Stomach (tissue), 8 donors: ENCODE measurements at regions not wholly inside any gene's neighbourhood (a gene's known extent, or its start where the extent isn't known, plus 50 kb on each side); places are given as distances from the start of the nearest gene placed in this dataset.
"Not testable (repeated sequence)": the region's sequence is repeated elsewhere in the genome, so short reads cannot be mapped to it uniquely, and the experiment has no call there.

Source experiments
- DNase-seq, 2 donors: peaks; one replicate each; pipeline versions ENCODE4 v3.0.0 to v3.0.0-alpha.2; 2013 to 2019
- H3K27ac ChIP-seq, 5 donors: fragments of 200-600 bp in 4 of 5; sonication (generic) in 4 of 5; one replicate each; pipeline ENCODE4 v1.5.1; 2013 to 2019; ENCODE audit warnings: mild to moderate bottlenecking in 1 of 5, moderate library complexity in 1 of 5
- H3K27me3 ChIP-seq, 3 donors: fragments of 200-600 bp; sonication (generic); one replicate each; pipeline ENCODE4 v1.5.1; 2017 to 2019; ENCODE audit warnings: mixed run types in 1 of 3
- H3K36me3 ChIP-seq, 4 donors: fragments of 200-600 bp; sonication (generic); 1 replicate in 3 of 4; 2 replicates in 1 of 4; pipeline ENCODE4 v1.5.1; 2016 to 2019
- H3K4me1 ChIP-seq, 4 donors: fragments of 200-600 bp; sonication (generic); one replicate each; pipeline ENCODE4 v1.5.1; 2016 to 2019
- H3K4me3 ChIP-seq, 4 donors: fragments of 200-600 bp; sonication (generic) in 3 of 4; one replicate each; pipeline ENCODE4 v1.5.1; 2016 to 2019; ENCODE audit warnings: mild to moderate bottlenecking in 1 of 4
- H3K9me3 ChIP-seq, 4 donors: fragments of 200-600 bp; sonication (generic); one replicate each; pipeline ENCODE4 v1.5.1; 2016 to 2019
- EP300 ChIP-seq: sonication (generic); formaldehyde crosslinking; IDR thresholded peaks from one replicate; pipeline ENCODE4 v1.6.1; 2017; ENCODE audit warnings: antibody characterized with exemption
- POLR2A ChIP-seq, 4 donors: fragments of 450-650 bp; IDR thresholded peaks; one replicate each; pipeline ENCODE4 v1.6.1; 2016; ENCODE audit warnings: antibody characterized with exemption in 4 of 4, control low read depth in 2 of 4, mild to moderate bottlenecking in 1 of 4, moderate library complexity in 1 of 4
- POLR2AphosphoS5 ChIP-seq, 3 donors: sonication (generic); formaldehyde crosslinking; IDR thresholded peaks; one replicate each; pipeline ENCODE4 v1.6.1; 2016; ENCODE audit warnings: antibody characterized with exemption in 3 of 3
- WGBS, 5 donors: extraction: QIAGEN DNeasy Blood & Tissue Kit in 3 of 5; methylation state at CpG; one replicate each; pipeline versions ENCODE4 v1.1.5 to v1.1.7; 2013 to 2018; 5-methylcytosine and 5-hydroxymethylcytosine counted together
- intact Hi-C: fragments of 100-400 bp; cut with DNase I; formaldehyde crosslinking; loops from one replicate; pipeline ENCODE4 v1.15.1; 2023; ENCODE audit warnings: low total_unique reads
- TF ChIP-seq, protein P1 (sequence below), 7 experiments: fragments of 450-650 bp in 4 of 7; fragments of 200-600 bp in 3 of 7; sonication (generic) in 3 of 7; IDR thresholded peaks; one replicate each; pipeline ENCODE4 v1.5.1; 2016 to 2019; ENCODE audit warnings: antibody characterized with exemption in 7 of 7, control low read depth in 2 of 7, mild to moderate bottlenecking in 1 of 7
- donor health status: healthy with polysubstance abuse.
- donor health status: Bipolar disorder and iron deficiency.
- donor health status: healthy.

DNA sequence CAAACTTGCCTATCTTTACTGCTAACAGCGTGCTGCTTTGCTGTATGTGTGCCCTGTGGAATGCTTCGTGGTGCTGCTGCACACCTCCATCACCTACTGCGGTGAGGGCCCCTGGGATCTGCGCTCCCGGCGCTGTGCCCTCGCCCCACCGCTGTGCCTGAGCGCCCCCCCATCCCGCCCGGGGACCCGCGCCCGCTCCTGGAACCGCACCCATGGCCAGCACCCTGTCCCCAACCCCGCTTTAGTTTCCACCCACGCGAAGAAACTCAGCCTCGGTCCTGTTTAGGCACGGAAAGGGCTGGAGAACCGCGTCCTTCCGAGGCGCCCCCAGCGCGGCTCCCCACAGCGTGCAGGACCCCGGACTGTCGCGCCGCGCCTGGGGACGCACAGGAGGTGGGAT lies 373.4 kb downstream of the GOLGA6L6 start:
- intact Hi-C loops, H3K4me3 ChIP-seq, H3K36me3 ChIP-seq, H3K27me3 ChIP-seq, H3K9me3 ChIP-seq, H3K4me1 ChIP-seq, DNase-seq, H3K27ac ChIP-seq: not testable (repeated sequence)
- WGBS, 5 donors = 63 to 74% (median 71%) methylated on average over 12 to 27 of the region's 33 CpGs

- H3K27me3 ChIP-seq, H3K9me3 ChIP-seq, H3K4me3 ChIP-seq, H3K36me3 ChIP-seq, DNase-seq, H3K27ac ChIP-seq, intact Hi-C loops, H3K4me1 ChIP-seq: not testable (repeated sequence)
- WGBS, 5 donors = 81 to 89% (median 87%) methylated on average over 6 to 7 of the region's 9 CpGs; no CpG with 5 or more reads in 1 of the 5 donors
These were observed 388.1 kb downstream of the GOLGA6L6 start for GRCh38 chr15:20153528-20153927.

DNA sequence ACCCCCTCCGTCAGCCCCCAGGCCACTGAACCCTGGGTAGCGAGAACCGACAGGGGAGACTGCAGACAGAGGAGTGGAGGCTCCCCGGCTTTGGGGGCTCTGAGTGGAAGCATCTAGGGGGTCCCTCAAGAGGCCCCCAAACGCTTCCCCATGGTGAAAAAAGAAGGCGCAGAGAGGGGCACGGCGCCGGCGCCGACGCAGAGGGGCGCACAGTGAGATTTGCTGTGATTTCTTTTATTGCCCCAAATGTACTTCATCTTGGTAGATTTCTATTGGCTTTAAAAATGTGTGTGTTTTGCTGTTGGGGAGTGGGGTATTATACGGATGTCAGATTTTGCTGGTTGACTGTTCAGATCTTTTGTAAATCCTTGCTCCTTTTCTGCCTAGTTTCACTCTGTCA lies 392.9 kb downstream of the GOLGA6L6 start:
- intact Hi-C loops, H3K4me3 ChIP-seq, H3K36me3 ChIP-seq, DNase-seq, H3K27ac ChIP-seq, H3K9me3 ChIP-seq, H3K4me1 ChIP-seq, H3K27me3 ChIP-seq: not testable (repeated sequence)
- WGBS, 5 donors = 85 to 93% (median 91%) methylated on average over 9 of the region's 14 CpGs; no CpG with 5 or more reads in 1 of the 5 donors

DNA sequence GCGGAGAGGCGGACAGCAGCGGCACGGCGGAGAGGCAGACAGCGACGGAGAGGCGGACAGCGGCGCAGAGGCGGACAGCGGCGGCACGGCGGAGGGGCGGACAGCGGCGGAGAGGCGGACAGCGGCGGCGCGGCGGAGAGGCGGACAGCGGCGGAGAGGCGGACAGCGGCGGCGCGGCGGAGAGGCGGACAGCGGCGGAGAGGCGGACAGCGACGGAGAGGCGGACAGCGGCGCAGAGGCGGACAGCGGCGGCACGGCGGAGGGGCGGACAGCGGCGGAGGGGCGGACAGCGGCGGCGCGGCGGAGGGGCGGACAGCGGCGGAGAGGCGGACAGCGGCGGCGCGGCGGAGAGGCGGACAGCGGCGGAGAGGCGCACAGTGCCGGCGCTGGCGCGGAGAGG lies 393.6 kb downstream of the GOLGA6L6 start:
- H3K27ac ChIP-seq, DNase-seq, intact Hi-C loops, H3K36me3 ChIP-seq, H3K4me3 ChIP-seq, H3K4me1 ChIP-seq, H3K9me3 ChIP-seq, H3K27me3 ChIP-seq: not testable (repeated sequence)
- WGBS, 5 donors = 77 to 90% (median 89%) methylated on average over 17 to 71 of the region's 73 CpGs

- intact Hi-C loops, H3K27ac ChIP-seq, H3K36me3 ChIP-seq, H3K27me3 ChIP-seq, DNase-seq, H3K4me3 ChIP-seq, H3K9me3 ChIP-seq, H3K4me1 ChIP-seq: not testable (repeated sequence)
- 92 to 97% (median 96%) methylated on average over 6 to 10 of the region's 14 CpGs; no CpG with 5 or more reads in 1 of the 5 donors for WGBS, 5 donors
These were observed 397.1 kb downstream of the GOLGA6L6 start for GRCh38 chr15:20144333-20145036.

GRCh38 chr15:20142906-20143305 lies 398.7 kb downstream of the GOLGA6L6 start:
- H3K36me3 ChIP-seq, DNase-seq, H3K4me1 ChIP-seq, H3K27me3 ChIP-seq, intact Hi-C loops, H3K4me3 ChIP-seq, H3K27ac ChIP-seq, H3K9me3 ChIP-seq: not testable (repeated sequence)
- 67 to 80% (median 80%) methylated on average over 1 to 2 of the region's 3 CpGs; no CpG with 5 or more reads in 2 of the 5 donors for WGBS, 5 donors

DNA sequence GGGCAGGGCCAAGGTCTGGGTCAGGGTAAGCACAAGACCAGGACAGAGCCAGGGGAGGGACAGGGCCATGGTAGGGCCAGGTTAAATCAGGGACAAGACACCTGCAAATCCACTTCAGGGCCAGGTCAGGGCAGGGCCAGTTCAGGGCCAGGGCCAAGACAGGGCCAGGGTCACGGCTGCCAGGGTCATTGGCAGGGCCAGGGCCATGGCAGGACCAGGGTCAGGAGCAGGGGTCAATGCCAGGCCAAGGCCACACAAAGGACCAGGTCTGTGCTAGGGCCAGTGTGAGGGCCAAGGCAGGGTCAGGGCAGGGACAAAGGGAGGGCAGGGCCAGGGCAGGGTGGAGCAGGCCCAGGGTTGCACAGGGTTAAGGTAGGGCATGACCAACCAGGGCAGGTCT lies 399.2 kb downstream of the GOLGA6L6 start:
- H3K4me3 ChIP-seq, intact Hi-C loops, DNase-seq, H3K9me3 ChIP-seq, H3K27me3 ChIP-seq, H3K27ac ChIP-seq, H3K4me1 ChIP-seq, H3K36me3 ChIP-seq: not testable (repeated sequence)
- WGBS, 5 donors = 0 to 40% (median 30%) methylated on average over 1 of the region's 1 CpG

- intact Hi-C loops, H3K36me3 ChIP-seq, H3K4me3 ChIP-seq, DNase-seq, H3K9me3 ChIP-seq, H3K27me3 ChIP-seq, H3K4me1 ChIP-seq, H3K27ac ChIP-seq: not testable (repeated sequence)
- WGBS, 5 donors = 53 to 73% (median 60%) methylated on average over 2 to 3 of the region's 4 CpGs
These were observed 416.9 kb downstream of the GOLGA6L6 start for GRCh38 chr15:20124668-20125067.

- Histone ChIP-seq H3K27me3 (no peaks in the 10 kb centered on the region), H3K36me3 (no peaks in the 10 kb centered on the region), H3K4me1 (no peaks in the 10 kb centered on the region), H3K27ac (no peak overlapping the region), H3K4me3 (no peak overlapping the region), H3K9me3 (peaks cover 0 to 12% (median 4%) of the 10 kb centered on the region in 4 donors)
- intact Hi-C loops = no loop called here
- TF ChIP-seq, protein P1, sequence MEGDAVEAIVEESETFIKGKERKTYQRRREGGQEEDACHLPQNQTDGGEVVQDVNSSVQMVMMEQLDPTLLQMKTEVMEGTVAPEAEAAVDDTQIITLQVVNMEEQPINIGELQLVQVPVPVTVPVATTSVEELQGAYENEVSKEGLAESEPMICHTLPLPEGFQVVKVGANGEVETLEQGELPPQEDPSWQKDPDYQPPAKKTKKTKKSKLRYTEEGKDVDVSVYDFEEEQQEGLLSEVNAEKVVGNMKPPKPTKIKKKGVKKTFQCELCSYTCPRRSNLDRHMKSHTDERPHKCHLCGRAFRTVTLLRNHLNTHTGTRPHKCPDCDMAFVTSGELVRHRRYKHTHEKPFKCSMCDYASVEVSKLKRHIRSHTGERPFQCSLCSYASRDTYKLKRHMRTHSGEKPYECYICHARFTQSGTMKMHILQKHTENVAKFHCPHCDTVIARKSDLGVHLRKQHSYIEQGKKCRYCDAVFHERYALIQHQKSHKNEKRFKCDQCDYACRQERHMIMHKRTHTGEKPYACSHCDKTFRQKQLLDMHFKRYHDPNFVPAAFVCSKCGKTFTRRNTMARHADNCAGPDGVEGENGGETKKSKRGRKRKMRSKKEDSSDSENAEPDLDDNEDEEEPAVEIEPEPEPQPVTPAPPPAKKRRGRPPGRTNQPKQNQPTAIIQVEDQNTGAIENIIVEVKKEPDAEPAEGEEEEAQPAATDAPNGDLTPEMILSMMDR (IDR thresholded peaks at IDR 0.05) = no peak
- no peak for TF ChIP-seq POLR2A (IDR thresholded peaks at IDR 0.05)
- TF ChIP-seq POLR2AphosphoS5 (IDR thresholded peaks at IDR 0.05) = no peak
- TF ChIP-seq EP300 = no peak
- WGBS, 5 donors = 49 to 80% (median 64%) methylated on average over 1 to 2 of the region's 2 CpGs
- peak; percentile 0 to 26 for DNase-seq
These were observed 435.6 kb downstream of the GOLGA6L6 start for GRCh38 chr15:20106026-20106425.

DNA sequence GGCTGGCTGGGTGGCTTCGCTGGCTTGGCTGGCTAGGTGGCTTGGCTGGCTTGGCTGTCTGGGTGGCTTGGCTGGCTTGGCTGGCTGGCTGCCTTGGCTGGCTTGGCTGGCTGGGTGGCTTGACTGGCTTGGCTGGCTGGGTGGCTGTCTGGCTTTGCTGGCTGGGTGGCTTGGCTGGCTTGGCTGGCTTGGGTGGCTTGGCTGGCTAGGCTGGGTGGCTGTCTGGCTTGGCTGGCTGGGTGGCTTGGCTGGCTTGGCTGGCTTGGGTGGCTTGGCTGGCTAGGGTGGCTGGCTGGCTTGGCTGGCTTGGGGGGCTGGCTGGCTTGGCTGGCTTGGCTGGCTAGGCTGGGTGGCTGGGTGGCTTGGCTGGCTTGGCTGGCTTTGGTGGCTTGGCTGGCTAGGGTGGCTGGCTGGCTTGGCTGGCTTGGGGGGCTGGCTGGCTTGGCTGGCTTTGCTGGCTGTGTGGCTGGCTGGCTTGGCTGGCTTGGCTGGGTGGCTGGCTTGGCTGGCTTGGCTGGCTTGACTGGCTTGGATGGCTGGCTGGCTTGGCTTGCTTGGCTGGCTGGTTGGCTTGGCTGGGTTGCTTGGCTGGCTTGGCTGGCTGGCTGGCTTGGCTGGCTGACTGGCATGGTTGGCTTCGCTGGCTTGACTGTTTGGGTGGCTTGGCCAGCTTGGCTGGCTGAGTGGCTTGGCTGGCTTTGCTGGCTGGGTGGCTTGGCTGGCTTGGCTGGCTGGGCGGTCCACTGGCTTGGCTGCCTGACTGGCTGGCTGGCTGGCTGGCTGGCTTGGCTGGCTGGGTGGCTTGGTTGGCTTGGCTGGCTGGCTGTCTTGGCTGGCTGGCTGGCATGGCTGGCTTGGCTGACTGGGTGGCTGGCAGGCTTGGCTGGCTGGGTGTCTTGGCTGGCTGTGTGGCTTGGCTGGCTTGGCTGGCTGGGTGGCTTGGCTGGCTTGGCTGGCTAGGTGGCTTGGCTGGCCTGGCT lies 436.3 kb downstream of the GOLGA6L6 start:
- H3K4me1 ChIP-seq, H3K36me3 ChIP-seq, H3K4me3 ChIP-seq, H3K27me3 ChIP-seq, intact Hi-C loops, DNase-seq, H3K27ac ChIP-seq: not testable (repeated sequence)
- H3K9me3 ChIP-seq = peaks cover 0 to 12% (median 4%) of the 10 kb centered on the region in 4 donors
- whole genome bisulfite sequencing, 5 donors = 86 to 92% (median 88%) methylated on average over 1 to 2 of the region's 3 CpGs; no CpG with 5 or more reads in 1 of the 5 donors
